Left renal pelvis (tissue), 4 donors: ENCODE measurements at regions not wholly inside any gene's neighbourhood (a gene's known extent, or its start where the extent isn't known, plus 50 kb on each side); places are given as distances from the start of the nearest gene placed in this dataset.
"Not testable (repeated sequence)": the region's sequence is repeated elsewhere in the genome, so short reads cannot be mapped to it uniquely, and the experiment has no call there.

Source experiments
- DNase-seq, 4 donors: peaks; one replicate each; pipeline ENCODE4 v3.0.0-alpha.2; 2013; ENCODE audit warnings: low read depth in 4 of 4, low spot score in 3 of 4

- DNase-seq: no peak
Observed at GRCh38 chr5:42235241-42235640, 188.0 kb upstream of the GHR start.

GRCh38 chr5:42235837-42236236, 187.4 kb upstream of the GHR start:
- DNase-seq: no peak

- no peak for DNase-seq
Observed at GRCh38 chr5:42241636-42242035, 181.6 kb upstream of the GHR start.

DNA sequence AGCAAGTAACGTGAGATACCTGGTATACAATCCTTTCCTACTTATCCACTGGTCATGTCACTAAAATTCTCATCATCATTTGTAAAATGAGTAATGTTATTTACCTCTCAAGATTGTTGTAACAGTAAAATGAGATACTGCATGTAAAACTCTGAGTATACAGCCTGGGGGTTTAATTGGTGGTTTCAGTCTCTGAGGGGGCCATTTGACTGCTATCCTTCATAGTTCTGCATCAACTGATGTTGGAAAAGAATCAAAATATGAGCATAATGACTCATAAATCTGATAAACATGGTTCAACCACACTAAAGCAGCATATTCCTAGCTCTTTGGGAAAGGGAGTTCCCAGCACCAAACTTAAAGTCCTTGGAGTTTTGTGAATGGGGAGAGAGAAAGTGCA, 181.0 kb upstream of the GHR start:
- DNase-seq: no peak

DNA sequence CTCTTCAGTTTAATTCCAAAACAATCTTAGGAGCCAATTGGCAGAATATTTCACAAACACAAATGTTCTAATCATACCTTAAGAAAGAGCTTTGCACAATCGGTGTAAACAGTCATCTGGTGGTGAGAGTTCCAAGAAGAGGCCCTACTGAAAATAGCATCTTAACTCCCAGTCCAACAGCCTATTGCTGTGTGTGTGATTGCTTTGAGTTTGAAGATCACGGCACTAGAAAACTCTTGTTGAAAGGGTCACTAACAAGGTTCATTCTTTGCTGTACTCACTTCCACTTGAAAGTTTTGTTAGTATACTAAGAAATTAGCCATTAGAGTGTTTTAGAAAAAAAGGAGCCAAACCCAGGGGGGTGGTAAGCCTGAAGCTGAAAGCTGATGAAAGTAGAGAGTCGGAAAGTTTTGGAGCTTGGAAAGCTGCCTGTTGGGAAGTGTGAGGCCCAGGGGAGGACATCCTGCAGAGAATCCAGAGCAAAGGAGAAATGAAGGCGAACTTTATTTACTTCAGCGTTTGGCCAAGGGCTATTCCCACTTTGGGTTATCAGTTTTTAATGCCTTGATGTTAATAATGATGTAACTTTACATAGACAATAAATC, 180.3 kb upstream of the GHR start:
- DNase-seq: no peak

GRCh38 chr5:42252306-42252705, 170.9 kb upstream of the GHR start:
- DNase-seq: no peak

DNA sequence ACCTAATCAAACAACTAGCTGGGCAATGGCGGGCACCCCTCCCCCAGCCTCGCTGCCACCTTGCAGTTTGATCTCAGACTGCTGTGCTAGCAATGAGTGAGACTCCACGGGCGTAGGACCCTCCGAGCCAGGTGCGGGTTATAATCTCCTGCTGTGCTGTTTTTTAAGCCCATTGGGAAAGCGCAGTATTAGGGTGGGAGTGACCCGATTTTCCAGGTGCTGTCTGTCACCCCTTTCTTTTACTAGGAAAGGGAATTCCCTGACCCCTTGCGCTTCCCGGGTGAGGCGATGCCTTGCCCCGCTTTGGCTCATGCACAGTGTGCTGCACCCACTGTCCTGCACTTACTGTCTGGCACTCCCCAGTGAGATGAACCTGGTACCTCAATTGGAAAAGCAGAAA, 163.3 kb upstream of the GHR start:
- not testable (repeated sequence) for DNase-seq

- no peak for DNase-seq
Observed at GRCh38 chr5:42267091-42267490, 156.1 kb upstream of the GHR start.

GRCh38 chr5:42268170-42268569, 155.1 kb upstream of the GHR start:
- DNase-seq: not testable (repeated sequence)

- DNase-seq: no peak
Observed at GRCh38 chr5:42268630-42269029, 154.6 kb upstream of the GHR start.

DNA sequence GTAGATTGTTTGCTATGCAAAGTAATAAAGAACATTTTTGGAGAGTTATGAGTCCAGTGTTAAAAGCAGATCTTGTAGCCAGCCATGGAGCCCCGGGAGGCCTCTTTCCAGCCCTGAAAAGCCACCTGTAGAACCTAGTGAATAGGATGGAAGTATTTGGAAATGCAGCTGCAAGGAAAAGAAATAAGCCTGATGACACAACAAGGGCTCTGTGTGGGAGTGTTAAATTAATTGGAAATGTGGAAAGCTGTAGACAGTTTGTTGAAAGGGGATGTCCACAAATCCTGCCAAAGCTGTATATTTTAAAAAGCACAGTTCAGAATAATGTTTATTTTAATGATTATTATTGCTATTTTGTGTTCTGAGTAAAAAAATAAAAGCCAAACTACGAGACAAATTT, 152.5 kb upstream of the GHR start:
- no peak for DNase-seq

DNA sequence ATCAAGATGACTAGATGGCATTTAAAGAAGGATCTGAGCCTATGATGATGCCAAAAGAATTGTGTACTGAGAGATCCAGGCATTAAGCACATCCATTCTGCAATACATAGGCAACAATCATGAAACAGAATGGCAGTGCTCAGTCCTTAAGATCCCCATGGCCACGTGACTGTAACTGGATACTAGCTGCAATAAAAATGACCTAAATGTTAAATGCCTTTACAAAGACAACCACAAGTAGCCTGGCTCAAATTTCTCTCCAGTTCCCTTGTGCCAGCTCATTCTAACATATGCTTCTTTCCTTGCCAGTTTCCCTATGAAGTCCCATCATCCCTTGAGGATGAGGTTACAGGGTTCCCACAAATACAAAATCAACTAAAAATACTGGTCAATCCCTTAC, 148.3 kb upstream of the GHR start:
- no peak for DNase-seq

- DNase-seq: no peak
Observed at GRCh38 chr5:42277293-42277692, 145.9 kb upstream of the GHR start.

- no peak for DNase-seq
Observed at GRCh38 chr5:42284584-42284983, 138.7 kb upstream of the GHR start.

DNA sequence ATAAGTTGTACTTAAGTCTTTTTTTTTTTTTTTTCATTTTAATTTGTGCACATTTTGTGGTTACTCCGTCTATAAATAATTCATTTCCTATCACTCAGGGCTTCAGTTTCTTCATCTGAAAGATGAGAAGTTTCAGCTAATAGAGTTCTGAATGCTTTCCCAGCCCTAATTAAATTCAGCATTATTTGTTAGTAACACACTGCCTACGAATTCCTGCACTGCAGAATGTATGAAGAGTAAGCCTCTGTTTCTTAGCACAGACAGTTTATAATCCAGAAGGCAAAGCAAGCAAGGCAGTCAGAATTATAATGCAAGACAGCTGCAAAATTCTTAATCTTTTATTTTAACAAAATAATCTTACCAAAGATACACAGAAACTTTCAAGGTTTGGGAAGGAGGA, 138.0 kb upstream of the GHR start:
- DNase-seq: no peak

DNA sequence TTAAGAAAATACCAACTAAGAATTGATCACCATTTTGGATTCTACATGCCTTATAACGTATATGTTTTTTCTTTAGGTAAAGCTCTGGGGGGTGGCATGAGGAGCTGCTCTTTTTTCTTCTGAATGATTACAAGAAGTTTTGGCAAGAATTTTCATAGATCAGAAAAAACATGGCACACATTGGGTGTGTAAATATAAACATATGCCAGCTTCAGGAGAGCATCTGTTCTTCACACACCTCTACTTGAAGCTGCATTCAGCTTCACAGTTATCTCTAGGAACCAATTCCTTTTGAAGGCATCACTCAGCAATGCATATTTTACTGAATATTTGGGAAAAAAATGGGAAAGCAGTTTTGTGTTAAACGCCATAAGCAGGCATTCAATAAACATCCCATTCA, 122.7 kb upstream of the GHR start:
- no peak for DNase-seq

- DNase-seq: no peak
Observed at GRCh38 chr5:42301349-42301748, 121.9 kb upstream of the GHR start.

GRCh38 chr5:42302186-42302585, 121.1 kb upstream of the GHR start:
- no peak for DNase-seq

- DNase-seq: no peak
Observed at GRCh38 chr5:42306287-42306686, 117.0 kb upstream of the GHR start.

GRCh38 chr5:42309865-42310264, 113.4 kb upstream of the GHR start:
- DNase-seq: no peak

DNA sequence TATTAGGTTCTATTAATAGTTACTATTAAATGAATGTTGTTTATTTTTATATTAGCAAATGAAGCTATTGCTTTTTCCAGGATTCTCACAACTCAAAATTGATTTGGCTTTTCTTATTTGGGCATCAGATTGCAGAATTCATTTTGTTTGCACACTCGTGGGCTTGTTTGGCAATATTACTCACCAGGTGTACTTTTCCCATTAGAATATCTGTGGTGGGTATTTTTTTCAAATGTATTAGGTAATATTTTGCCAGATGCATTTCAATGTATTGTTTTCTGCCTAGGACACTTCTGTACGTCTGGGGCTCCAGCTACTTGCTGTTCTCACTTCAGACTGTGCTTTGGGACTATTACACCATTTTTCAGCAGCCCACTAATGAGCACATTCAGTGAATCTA, 108.0 kb upstream of the GHR start:
- DNase-seq: no peak

GRCh38 chr5:42317575-42317974, 105.7 kb upstream of the GHR start:
- DNase-seq: no peak

DNA sequence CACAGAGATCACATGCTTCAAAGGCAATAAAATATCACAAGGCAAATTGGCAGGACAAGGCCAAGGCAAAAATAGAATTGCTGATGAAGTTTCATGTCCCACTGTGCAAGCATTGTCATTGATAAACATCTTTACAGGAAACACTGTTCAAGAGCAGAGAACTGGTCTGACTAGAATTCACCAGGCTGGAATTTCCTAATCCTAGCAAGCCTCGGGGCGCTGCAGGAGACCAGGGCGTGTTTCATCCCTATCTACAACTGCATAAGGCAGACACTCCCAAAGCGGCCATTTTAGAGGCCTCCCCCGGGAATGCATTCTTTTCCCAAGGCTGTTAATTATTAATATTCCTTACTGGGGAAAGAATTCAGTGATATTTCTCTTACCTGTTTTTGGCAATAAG, 103.7 kb upstream of the GHR start:
- DNase-seq: not testable (repeated sequence)
